Iris pigment epithelial cell (primary cell): ENCODE measurements at regions not wholly inside any gene's neighbourhood (a gene's known extent, or its start where the extent isn't known, plus 50 kb on each side); places are given as distances from the start of the nearest gene placed in this dataset.

Experiments
- DNase-seq: peaks from one replicate; pipeline ENCODE4 v3.0.0-alpha.2; 2011; ENCODE audit warnings: low read depth

DNA sequence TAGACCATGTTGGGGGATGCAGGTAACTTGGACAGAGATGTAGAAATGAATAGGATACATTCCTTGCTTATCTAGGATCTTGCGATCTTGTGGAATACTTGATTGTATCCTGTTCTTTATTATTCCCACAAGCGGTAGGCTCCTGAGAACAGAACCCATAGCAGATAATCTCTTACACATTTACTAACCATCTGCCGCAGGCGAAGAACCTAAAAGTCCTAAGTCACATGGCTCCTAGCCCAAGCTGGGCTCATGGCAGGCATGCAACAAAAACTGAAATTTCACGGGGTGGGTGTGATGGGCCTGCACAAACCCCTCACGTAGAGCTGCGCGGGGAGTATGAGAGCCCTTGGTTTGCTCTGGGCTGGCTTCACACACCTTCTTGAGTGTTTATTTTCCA, 177.4 kb upstream of the NECTIN1 start:
- DNase-seq: no peak

GRCh38 chr11:119905162-119905561, 176.2 kb upstream of the NECTIN1 start:
- no peak for DNase-seq

- DNase-seq: no peak
These were observed 175.6 kb upstream of the NECTIN1 start for GRCh38 chr11:119904531-119905035.

- no peak for DNase-seq
These were observed 174.8 kb upstream of the NECTIN1 start for GRCh38 chr11:119903821-119904220.

GRCh38 chr11:119903389-119903788, 174.4 kb upstream of the NECTIN1 start:
- no peak for DNase-seq

DNA sequence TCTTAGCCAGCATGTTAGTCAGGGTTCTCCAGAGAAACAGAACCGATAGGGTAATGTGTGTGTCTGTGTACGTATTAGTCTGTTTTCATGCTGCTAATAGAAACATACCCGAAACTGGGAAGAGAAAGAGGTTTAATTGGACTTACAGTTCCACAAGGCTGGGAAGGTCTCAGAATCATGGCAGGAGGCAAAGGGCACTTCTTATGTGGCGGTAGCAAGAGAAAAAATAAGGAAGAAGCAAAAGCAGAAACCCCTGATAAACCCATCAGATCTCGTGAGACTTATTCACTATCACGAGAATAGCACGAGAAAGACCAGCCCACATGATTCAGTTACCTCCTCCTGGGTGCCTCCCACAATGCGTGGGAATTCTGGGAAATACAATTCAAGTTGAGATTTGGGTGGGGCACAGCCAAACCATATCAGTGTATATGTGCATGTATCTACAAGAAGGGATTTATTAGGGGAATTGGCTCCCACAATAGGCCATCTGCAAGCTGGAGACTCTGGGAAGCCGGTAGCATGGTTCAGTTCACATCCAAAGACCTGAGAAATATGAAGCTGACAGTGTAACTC, 173.7 kb upstream of the NECTIN1 start:
- DNase-seq: no peak

DNA sequence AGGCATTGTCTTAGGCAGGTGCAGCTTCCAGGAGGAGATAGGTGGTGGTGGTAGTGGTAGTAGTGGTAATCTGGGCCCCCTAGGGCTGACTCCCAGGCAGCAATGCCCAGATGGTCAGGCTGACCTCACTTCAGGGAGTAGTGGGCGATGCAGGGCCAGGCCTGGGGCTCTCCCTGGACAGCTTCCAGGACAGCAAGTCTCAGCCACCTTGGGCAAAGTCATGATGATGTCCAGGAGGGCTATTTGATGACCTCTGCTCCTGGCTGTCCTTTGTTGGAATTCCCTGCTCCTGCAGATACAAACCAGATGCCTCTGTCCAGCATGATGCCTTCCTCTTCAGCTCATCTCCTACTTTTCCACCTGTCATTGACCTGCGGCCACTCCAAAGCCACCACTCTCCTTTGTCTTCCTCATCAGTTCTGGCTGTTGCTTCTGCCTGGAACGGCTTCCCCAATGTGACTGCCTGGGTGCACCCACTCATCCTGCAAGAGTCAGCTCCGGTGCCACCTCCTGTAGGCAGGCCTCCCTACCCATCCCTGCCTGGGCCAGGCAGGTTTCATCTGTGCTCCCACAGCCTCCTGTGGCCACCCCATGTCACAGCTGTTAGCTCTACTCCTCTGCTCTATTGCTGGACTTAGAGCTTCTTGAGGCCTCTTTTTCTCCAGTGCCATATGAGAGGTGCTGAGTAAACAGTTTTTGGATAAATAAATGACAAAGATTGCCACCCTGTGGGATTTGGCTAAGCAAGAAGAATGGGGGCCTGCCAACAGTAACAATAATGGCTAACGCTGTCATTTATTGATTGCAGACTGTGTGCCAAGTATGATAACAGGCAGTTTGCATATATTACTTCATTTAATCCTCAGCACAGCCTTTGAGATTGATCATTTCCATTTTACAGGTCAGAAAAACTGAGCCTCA, 172.9 kb upstream of the NECTIN1 start:
- no peak for DNase-seq

DNA sequence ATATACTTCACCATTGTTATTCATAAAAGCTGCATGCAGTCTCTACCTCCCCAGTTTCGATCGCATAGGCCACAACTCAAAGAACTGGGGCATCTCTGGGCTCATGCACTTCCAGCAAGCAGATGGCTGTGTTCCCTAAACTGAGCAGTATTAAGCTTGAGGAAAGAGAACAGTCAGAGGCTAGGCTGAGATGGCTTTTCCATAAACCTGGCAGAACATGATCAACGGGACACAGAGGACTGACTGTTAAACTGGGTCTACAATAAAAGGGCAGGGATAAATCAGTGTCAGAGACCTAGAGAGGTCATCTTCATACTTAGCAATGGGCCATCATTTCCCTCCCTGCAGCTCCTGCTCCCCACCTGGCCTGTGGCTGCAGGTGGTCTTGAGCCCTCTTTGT, 171.0 kb upstream of the NECTIN1 start:
- no peak for DNase-seq

- no peak for DNase-seq
These were observed 168.6 kb upstream of the NECTIN1 start for GRCh38 chr11:119897576-119897975.

- DNase-seq: no peak
These were observed 168.0 kb upstream of the NECTIN1 start for GRCh38 chr11:119897046-119897440.

- DNase-seq: no peak
These were observed 167.5 kb upstream of the NECTIN1 start for GRCh38 chr11:119896387-119897045.

GRCh38 chr11:119895981-119896380, 167.0 kb upstream of the NECTIN1 start:
- DNase-seq: no peak

DNA sequence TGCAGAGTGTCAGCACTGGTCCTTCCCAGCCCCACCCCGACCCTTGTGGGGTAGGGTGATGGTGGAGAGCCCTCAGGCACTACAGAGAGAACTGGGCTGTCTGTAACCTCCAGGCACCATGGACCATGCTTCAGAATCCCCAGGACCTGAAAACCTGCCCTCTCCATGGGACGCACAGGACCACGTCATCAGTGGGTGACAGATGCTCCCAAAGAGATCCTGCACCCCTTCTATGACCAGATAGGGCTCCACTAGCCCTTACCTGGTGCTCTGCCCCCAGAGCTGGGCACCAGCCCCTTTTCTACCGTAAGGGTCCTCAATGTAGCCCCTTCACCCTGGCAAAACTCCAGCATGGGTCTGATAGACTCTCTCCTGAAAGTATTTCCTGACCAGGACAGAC, 165.9 kb upstream of the NECTIN1 start:
- DNase-seq: no peak

GRCh38 chr11:119892311-119892808, 163.4 kb upstream of the NECTIN1 start:
- no peak for DNase-seq

DNA sequence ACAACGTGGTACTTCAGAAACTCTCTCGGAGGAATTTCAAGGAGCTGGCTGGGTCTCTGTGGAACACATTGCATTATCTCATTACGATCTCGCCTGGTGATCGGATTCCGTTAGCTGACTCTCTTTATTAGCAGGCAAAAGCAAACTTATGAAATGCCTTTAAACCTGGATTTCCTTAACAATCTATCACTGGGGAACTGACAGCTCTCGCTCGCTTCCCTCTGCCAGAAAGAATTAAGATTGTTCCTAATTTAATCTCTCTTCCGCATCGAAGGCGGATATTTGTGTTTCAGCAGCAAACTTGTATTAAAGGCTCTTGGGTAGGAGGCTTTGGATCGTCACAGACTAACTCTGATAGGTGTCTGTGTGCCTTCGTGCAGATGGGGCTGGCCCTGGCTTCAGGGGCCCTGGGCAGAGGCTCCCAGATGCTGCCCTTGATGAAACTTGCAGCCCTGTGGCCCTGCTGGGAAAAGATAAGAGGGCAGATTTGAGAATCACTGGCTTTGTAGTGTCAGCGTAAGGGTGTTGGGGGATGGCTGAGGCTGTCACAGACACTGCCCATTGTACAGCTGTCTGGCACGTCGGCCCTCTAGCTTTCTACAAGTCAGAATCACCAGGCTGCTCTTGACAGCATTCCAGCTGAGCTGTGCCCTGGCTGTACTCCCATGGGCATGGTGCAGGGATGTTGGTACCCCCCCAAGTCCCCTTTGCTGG, 162.2 kb upstream of the NECTIN1 start:
- DNase-seq: no peak

- no peak for DNase-seq
These were observed 161.5 kb upstream of the NECTIN1 start for GRCh38 chr11:119890466-119890865.

DNA sequence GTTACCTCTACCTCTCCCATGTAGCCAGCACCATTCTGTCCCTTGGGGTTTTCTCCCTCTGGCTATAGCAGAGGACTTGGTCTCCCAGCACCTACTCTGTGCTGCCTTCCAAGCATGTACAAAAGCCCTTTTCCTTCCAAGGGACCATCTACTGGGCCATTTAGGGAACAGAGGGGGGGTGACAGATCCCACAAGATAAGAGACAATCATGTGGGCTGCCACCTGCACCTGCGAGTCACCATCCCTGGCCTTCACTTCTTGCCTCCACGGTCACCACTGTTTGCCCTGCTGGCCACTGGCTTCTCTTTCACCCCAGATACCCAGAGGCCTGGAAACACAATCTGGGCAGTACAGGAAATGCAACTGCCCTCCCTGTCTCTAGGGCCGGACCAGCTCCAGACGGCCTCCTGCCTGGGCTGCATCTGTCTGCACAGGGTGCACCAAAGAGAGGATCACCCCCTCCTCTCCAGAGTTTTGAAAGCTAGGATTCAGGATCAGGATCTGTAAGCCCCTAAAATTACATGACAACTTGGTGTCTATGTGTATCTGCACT, 160.8 kb upstream of the NECTIN1 start:
- DNase-seq: no peak

GRCh38 chr11:119889111-119889510, 160.1 kb upstream of the NECTIN1 start:
- DNase-seq: no peak

DNA sequence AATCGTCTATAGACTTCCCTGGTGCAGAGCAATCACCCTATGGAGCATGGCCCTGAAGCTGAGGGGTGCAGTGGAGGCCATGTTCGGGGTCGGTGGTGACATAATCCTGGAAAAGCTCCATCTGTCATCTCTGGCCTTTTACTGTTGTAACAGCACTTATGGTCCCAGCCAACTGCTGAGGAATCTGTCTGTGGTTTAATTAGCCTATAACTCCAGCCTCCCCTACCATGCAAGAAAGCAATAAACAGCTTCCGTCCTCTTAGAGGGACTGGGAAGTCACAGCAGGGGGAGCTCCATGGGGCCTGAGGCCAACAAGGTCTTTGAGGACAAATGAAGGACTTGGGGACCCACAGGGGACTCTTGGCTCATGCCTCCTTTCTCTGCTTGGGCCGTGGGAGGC, 159.1 kb upstream of the NECTIN1 start:
- no peak for DNase-seq

DNA sequence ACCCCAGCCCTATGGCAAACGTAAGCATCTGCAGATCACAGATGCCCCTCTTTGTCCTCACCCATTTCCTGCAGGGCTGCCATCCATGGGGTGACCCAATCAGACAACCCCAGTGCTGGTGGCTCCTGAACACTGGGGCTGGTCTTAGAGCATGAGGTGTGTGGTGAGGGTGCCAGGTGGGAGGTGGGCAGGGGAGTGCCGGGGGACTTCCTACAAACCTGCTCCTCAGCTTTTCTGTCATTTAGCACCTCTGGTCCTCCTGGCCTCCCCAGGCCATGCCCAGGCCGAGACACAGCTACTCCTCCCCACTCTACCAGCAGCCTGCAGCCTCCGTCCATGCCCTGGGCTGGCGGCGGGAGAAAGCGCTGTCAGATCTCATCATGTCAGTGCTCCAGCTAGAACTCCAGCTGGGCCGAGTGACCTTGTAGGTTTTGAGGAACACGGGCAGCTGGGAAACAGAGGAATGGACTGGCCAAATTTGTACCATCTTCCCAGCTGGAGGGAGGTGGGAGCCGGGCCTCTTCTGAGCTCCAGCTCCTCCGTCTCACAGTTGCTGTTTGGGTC, 157.7 kb upstream of the NECTIN1 start:
- no peak for DNase-seq

- no peak for DNase-seq
These were observed 157.0 kb upstream of the NECTIN1 start for GRCh38 chr11:119885861-119886567.
